ENCODE measurements at regions not wholly inside any gene's neighbourhood (a gene's known extent, or its start where the extent isn't known, plus 50 kb on each side); places are given as distances from the start of the nearest gene placed in this dataset.

DNA sequence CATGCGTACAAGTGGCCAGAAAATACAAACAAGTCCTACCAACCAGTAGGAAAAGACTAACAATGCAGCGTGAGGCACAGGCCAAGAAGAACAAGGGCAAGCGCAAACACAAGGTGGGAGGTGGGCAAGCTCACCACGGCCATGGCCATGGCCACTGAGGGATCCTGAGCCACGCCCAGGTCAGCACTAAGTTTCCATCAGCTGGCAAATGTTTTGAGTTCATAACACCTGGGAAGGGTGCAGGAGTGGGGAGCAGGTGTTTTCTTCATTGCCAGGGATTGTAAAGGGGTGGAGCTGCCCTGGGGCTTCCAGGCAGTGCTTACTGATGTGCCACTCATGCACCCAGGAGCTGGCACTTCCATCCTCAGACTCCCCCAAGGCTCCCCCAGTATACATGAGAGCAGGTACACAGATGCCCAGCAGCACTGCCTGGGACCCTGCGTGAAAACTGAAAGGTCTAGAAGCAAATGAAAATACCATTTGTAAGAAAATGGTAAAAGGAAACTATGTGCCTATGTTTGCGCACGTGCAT lies 139.2 kb upstream of the RET start:
- Histone ChIP-seq H3K4me1 (ENCODE audit: insufficient read depth, low read length, poor library complexity, severe bottlenecking) (no peaks in the 10 kb centered on the region), H4K20me1 (ENCODE audit: insufficient read depth, low read length) (no peaks in the 10 kb centered on the region), H3K27ac (ENCODE audit: low read depth, low read length, poor library complexity, severe bottlenecking) (no peak overlapping the region), H3K79me2 (ENCODE audit: insufficient read depth, low read depth, low read length) (no peaks in the 10 kb centered on the region), H3K4me2 (ENCODE audit: low read length) (no peak overlapping the region), H3K4me3 (ENCODE audit: low read depth, low read length, poor library complexity, severe bottlenecking) (no peak overlapping the region), H2AFZ (ENCODE audit: low read length) (no peak overlapping the region), H3K9me2 (ENCODE audit: insufficient read depth, low read length) (no peaks in the 10 kb centered on the region), H3K9me3 (ENCODE audit: low read length) (no peaks in the 10 kb centered on the region), H3K36me3 (ENCODE audit: insufficient read depth, low read length) (no peaks in the 10 kb centered on the region)
- ChIA-PET POLR2A (no interaction called here), CTCF (ENCODE audit: unreplicated experiment) (no interaction called here)
- no peak for DNase-seq (ENCODE audit: low spot score)
- TF ChIP-seq, protein P1, sequence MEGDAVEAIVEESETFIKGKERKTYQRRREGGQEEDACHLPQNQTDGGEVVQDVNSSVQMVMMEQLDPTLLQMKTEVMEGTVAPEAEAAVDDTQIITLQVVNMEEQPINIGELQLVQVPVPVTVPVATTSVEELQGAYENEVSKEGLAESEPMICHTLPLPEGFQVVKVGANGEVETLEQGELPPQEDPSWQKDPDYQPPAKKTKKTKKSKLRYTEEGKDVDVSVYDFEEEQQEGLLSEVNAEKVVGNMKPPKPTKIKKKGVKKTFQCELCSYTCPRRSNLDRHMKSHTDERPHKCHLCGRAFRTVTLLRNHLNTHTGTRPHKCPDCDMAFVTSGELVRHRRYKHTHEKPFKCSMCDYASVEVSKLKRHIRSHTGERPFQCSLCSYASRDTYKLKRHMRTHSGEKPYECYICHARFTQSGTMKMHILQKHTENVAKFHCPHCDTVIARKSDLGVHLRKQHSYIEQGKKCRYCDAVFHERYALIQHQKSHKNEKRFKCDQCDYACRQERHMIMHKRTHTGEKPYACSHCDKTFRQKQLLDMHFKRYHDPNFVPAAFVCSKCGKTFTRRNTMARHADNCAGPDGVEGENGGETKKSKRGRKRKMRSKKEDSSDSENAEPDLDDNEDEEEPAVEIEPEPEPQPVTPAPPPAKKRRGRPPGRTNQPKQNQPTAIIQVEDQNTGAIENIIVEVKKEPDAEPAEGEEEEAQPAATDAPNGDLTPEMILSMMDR (conservative IDR thresholded peaks at IDR 0.05; ENCODE audit: low read length) = no peak
- TF ChIP-seq EZH2phosphoT487 (IDR thresholded peaks at IDR 0.05; ENCODE audit: borderline replicate concordance, low read depth, low read length) = no peak
- no TSS peak for BruUV-seq (replicated peaks)
- intact Hi-C loops (cut with micrococcal nuclease; ENCODE audit: unreplicated experiment) = no loop called here

DNA sequence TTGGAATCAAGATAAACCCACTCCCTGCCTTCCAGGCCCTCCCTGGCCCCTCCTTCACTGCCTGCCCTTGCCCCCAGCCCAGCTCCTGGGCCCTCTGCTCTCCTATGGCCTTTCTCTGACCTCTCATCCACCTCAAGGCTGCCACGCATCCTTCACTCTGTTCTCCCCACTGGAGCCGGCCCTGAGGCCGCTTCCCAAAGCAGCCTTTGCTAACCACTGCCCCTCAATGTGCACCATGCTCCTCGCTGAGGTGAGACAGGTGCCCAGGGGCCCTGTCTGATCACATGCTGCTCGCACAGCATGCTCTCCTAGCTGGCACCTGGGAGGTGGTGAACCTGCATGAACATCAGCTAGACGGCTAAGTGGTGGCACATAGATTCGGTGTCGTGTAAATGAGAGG lies 138.5 kb upstream of the RET start:
- intact Hi-C loops (cut with micrococcal nuclease; ENCODE audit: unreplicated experiment) = no loop called here
- DNase-seq (ENCODE audit: low spot score) = no peak
- Histone ChIP-seq H3K9me2 (ENCODE audit: insufficient read depth, low read length) (no peaks in the 10 kb centered on the region), H3K36me3 (ENCODE audit: insufficient read depth, low read length) (no peaks in the 10 kb centered on the region), H3K4me3 (ENCODE audit: low read depth, low read length, poor library complexity, severe bottlenecking) (no peak overlapping the region), H3K79me2 (ENCODE audit: insufficient read depth, low read depth, low read length) (no peaks in the 10 kb centered on the region), H3K27ac (ENCODE audit: low read depth, low read length, poor library complexity, severe bottlenecking) (no peak overlapping the region), H4K20me1 (ENCODE audit: insufficient read depth, low read length) (no peaks in the 10 kb centered on the region), H3K4me2 (ENCODE audit: low read length) (no peak overlapping the region), H2AFZ (ENCODE audit: low read length) (no peak overlapping the region), H3K9me3 (ENCODE audit: low read length) (no peaks in the 10 kb centered on the region), H3K4me1 (ENCODE audit: insufficient read depth, low read length, poor library complexity, severe bottlenecking) (no peaks in the 10 kb centered on the region)
- no TSS peak for BruUV-seq (replicated peaks)
- ChIA-PET POLR2A (no interaction called here), CTCF (ENCODE audit: unreplicated experiment) (no interaction called here)
- no peak for TF ChIP-seq EZH2phosphoT487 (IDR thresholded peaks at IDR 0.05; ENCODE audit: borderline replicate concordance, low read depth, low read length)
- TF ChIP-seq, protein P1 (conservative IDR thresholded peaks at IDR 0.05; ENCODE audit: low read length) = no peak

DNA sequence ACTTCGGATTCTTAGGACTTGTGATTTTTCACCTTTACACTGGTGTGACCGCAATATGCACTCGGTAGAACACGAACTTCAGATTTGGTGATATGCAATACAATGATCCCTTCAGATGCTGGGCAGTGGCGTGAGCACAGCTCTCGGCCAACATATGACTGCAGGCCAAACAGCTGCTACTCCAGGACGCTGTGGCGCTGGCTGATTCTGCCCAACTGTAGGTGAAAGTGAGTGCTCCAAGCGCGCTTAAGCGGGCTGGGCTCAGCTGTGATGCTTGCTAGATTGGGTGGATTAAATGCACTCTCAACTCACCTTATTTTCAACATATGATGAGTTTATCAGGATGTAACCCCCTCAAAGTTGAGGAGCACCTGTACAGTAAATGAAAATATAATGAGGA lies 137.6 kb upstream of the RET start:
- H3K9me3 ChIP-seq (ENCODE audit: low read length) = no peaks in the 10 kb centered on the region
- H3K79me2 ChIP-seq (ENCODE audit: insufficient read depth, low read depth, low read length) = no peaks in the 10 kb centered on the region
- intact Hi-C loops (cut with micrococcal nuclease; ENCODE audit: unreplicated experiment) = no loop called here
- H3K9me2 ChIP-seq (ENCODE audit: insufficient read depth, low read length) = no peaks in the 10 kb centered on the region
- POLR2A ChIA-PET = no interaction called here
- no peak overlapping the region for H3K4me2 ChIP-seq (ENCODE audit: low read length)
- H3K27ac ChIP-seq (ENCODE audit: low read depth, low read length, poor library complexity, severe bottlenecking) = no peak overlapping the region
- CTCF ChIA-PET (ENCODE audit: unreplicated experiment) = no interaction called here
- no peaks in the 10 kb centered on the region for H3K4me1 ChIP-seq (ENCODE audit: insufficient read depth, low read length, poor library complexity, severe bottlenecking)
- no peak overlapping the region for H2AFZ ChIP-seq (ENCODE audit: low read length)
- no peak overlapping the region for H3K4me3 ChIP-seq (ENCODE audit: low read depth, low read length, poor library complexity, severe bottlenecking)
- TF ChIP-seq, protein P1 (conservative IDR thresholded peaks at IDR 0.05; ENCODE audit: low read length) = no peak
- no peak for TF ChIP-seq EZH2phosphoT487 (IDR thresholded peaks at IDR 0.05; ENCODE audit: borderline replicate concordance, low read depth, low read length)
- H3K36me3 ChIP-seq (ENCODE audit: insufficient read depth, low read length) = no peaks in the 10 kb centered on the region
- DNase-seq (ENCODE audit: low spot score) = no peak
- BruUV-seq (replicated peaks) = no TSS peak
- H4K20me1 ChIP-seq (ENCODE audit: insufficient read depth, low read length) = no peaks in the 10 kb centered on the region

All from OCI-LY7 (cell line).